Right renal pelvis (tissue), 4 donors: ENCODE measurements at regions not wholly inside any gene's neighbourhood (a gene's known extent, or its start where the extent isn't known, plus 50 kb on each side); places are given as distances from the start of the nearest gene placed in this dataset.
"Not testable (repeated sequence)": the region's sequence is repeated elsewhere in the genome, so short reads cannot be mapped to it uniquely, and the experiment has no call there.

Experiments used
- DNase-seq, 4 donors: peaks; one replicate each; pipeline ENCODE4 v3.0.0-alpha.2; 2013; ENCODE audit warnings: low read depth in 4 of 4, low spot score in 3 of 4, missing footprints in 1 of 4

- DNase-seq: no peak
Measured at GRCh38 chr21:31538816-31539215, 120.7 kb upstream of the SOD1 start.

- no peak for DNase-seq
Measured at GRCh38 chr21:31537872-31538576, 121.5 kb upstream of the SOD1 start.

- DNase-seq: no peak
Measured at GRCh38 chr21:31536138-31536537, 123.4 kb upstream of the SOD1 start.

GRCh38 chr21:31531967-31532366 lies 127.5 kb upstream of the SOD1 start:
- DNase-seq: no peak

GRCh38 chr21:31530897-31531705 lies 128.4 kb upstream of the SOD1 start:
- DNase-seq: no peak

GRCh38 chr21:31530364-31530763 lies 129.1 kb upstream of the SOD1 start:
- no peak for DNase-seq

GRCh38 chr21:31529406-31529805 lies 130.1 kb upstream of the SOD1 start:
- no peak for DNase-seq

- no peak for DNase-seq
Measured at GRCh38 chr21:31526040-31526439, 133.5 kb upstream of the SOD1 start.

- DNase-seq: no peak
Measured at GRCh38 chr21:31524140-31524539, 135.4 kb upstream of the SOD1 start.

- DNase-seq: no peak
Measured at GRCh38 chr21:31521515-31521914, 138.0 kb upstream of the SOD1 start.

GRCh38 chr21:31520561-31521098 lies 138.9 kb upstream of the SOD1 start:
- no peak for DNase-seq

GRCh38 chr21:31518580-31518979 lies 140.9 kb upstream of the SOD1 start:
- no peak for DNase-seq

GRCh38 chr21:31517664-31518414 lies 141.7 kb upstream of the SOD1 start:
- DNase-seq: no peak

- DNase-seq: no peak
Measured at GRCh38 chr21:31515253-31515652, 144.2 kb upstream of the SOD1 start.

- no peak for DNase-seq
Measured at GRCh38 chr21:31514598-31514997, 144.9 kb upstream of the SOD1 start.

- DNase-seq: not testable (repeated sequence)
Measured at GRCh38 chr21:31513541-31513940, 146.0 kb upstream of the SOD1 start.

- not testable (repeated sequence) for DNase-seq
Measured at GRCh38 chr21:31511999-31512398, 147.5 kb upstream of the SOD1 start.

GRCh38 chr21:31511258-31511657 lies 148.2 kb upstream of the SOD1 start:
- DNase-seq: no peak

GRCh38 chr21:31509194-31510017 lies 150.1 kb upstream of the SOD1 start:
- no peak for DNase-seq

- no peak for DNase-seq
Measured at GRCh38 chr21:31505975-31506374, 153.5 kb upstream of the SOD1 start.
